Loucy (cell line): ENCODE measurements at regions not wholly inside any gene's neighbourhood (a gene's known extent, or its start where the extent isn't known, plus 50 kb on each side); places are given as distances from the start of the nearest gene placed in this dataset.

Experiments used
- H2AFZ ChIP-seq: fragments of 200-600 bp; sonication (generic); 2 replicates; pipeline ENCODE4 v1.6.0; 2016; ENCODE audit warnings: antibody characterized with exemption, mild to moderate bottlenecking, low read length, moderate library complexity
- H3F3A ChIP-seq: fragments of 200-600 bp; 2 replicates; pipeline ENCODE4 v1.6.0; 2016; ENCODE audit warnings: antibody characterized with exemption, low read depth, mild to moderate bottlenecking
- H3K27me3 ChIP-seq: fragments of 200-600 bp; sonication (generic); 2 replicates; pipeline ENCODE4 v1.6.1; 2014; ENCODE audit warnings: low read length, mild to moderate bottlenecking; ENCODE audit not compliant: insufficient read depth, poor library complexity, severe bottlenecking
- H3K36me3 ChIP-seq: fragments of 200-600 bp; sonication (generic); 2 replicates; pipeline ENCODE4 v1.6.1; 2016; ENCODE audit warnings: low read length; ENCODE audit not compliant: insufficient read depth
- H3K4me1 ChIP-seq: fragments of 200-600 bp; sonication (generic); 2 replicates; pipeline ENCODE4 v1.5.1; 2014; ENCODE audit warnings: low read length, mild to moderate bottlenecking; ENCODE audit not compliant: insufficient read depth, poor library complexity, severe bottlenecking
- H3K4me2 ChIP-seq: fragments of 200-600 bp; sonication (generic); 2 replicates; pipeline ENCODE4 v1.6.0; 2014; ENCODE audit warnings: antibody characterized with exemption, low read length, low read depth, mild to moderate bottlenecking; ENCODE audit not compliant: poor library complexity, severe bottlenecking
- H3K4me3 ChIP-seq: fragments of 200-600 bp; sonication (generic); 2 replicates; pipeline ENCODE4 v1.5.1; 2014; ENCODE audit warnings: low read length, mild to moderate bottlenecking, mixed read lengths; ENCODE audit not compliant: poor library complexity, severe bottlenecking
- H3K79me2 ChIP-seq: fragments of 200-600 bp; sonication (generic); 2 replicates; pipeline ENCODE4 v1.6.1; 2014; ENCODE audit warnings: low read length; ENCODE audit not compliant: insufficient read depth
- H3K9ac ChIP-seq: fragments of 200-600 bp; sonication (generic); 2 replicates; pipeline ENCODE4 v1.6.0; 2014; ENCODE audit warnings: mild to moderate bottlenecking, low read depth, low read length, moderate library complexity; ENCODE audit not compliant: poor library complexity, severe bottlenecking
- H3K9me2 ChIP-seq: fragments of 200-600 bp; sonication (generic); replicated peaks from 2 replicates; pipeline ENCODE4 v1.6.1; 2016; ENCODE audit warnings: low read depth, low read length, mixed read lengths
- H3K9me3 ChIP-seq: fragments of 200-600 bp; sonication (generic); 2 replicates; pipeline ENCODE4 v1.6.1; 2014; ENCODE audit warnings: mild to moderate bottlenecking, antibody characterized with exemption, low read length, low read depth; ENCODE audit not compliant: insufficient read depth
- H4K20me1 ChIP-seq: fragments of 200-600 bp; sonication (generic); 2 replicates; pipeline ENCODE4 v1.6.0; 2014; ENCODE audit warnings: antibody characterized with exemption, low read length, mild to moderate bottlenecking; ENCODE audit not compliant: insufficient read depth, poor library complexity, severe bottlenecking
- CTCF ChIP-seq: fragments of 200-600 bp; sonication (generic); conservative IDR thresholded peaks from 2 replicates; pipeline ENCODE4 v1.5.1; 2014; ENCODE audit warnings: mild to moderate bottlenecking, antibody characterized with exemption, low read length
- EZH2phosphoT487 ChIP-seq: fragments of 200-600 bp; IDR thresholded peaks from 2 replicates; pipeline ENCODE4 v1.6.1; 2018; ENCODE audit warnings: antibody characterized with exemption, mild to moderate bottlenecking, moderate library complexity, borderline replicate concordance

DNA sequence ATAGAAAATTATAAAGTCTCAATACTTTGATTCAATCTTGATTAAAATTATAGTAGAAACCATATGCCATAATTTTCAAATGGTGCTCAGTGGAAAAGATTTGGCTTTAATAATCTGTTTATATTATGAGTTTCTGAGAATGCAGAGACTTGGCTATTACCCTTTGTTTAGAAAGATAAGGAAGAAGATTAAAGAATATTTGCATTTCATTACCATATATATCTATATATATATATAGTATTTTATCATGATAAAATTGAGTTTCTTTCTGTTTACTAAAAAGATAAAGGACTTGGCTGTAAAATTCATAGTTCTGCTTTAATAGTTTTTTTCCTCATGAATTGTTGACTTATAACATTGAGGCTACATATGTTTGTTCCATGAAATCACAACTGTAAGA is 679.3 kb upstream of the MAP3K7 start:
- Histone ChIP-seq H3K9me2 (no peaks in the 10 kb centered on the region), H3K4me2 (no peak overlapping the region), H3K79me2 (no peaks in the 10 kb centered on the region), H3K9ac (no peak overlapping the region), H3K27me3 (no peaks in the 10 kb centered on the region), H3K9me3 (peaks cover 4% of the 10 kb centered on the region; the same call in 1 of the 2 replicates), H3K4me3 (no peak overlapping the region), H4K20me1 (no peaks in the 10 kb centered on the region), H2AFZ (no peak overlapping the region), H3F3A (no peaks in the 10 kb centered on the region), H3K4me1 (no peaks in the 10 kb centered on the region), H3K36me3 (no peaks in the 10 kb centered on the region)
- TF ChIP-seq CTCF (no peak), EZH2phosphoT487 (no peak)

DNA sequence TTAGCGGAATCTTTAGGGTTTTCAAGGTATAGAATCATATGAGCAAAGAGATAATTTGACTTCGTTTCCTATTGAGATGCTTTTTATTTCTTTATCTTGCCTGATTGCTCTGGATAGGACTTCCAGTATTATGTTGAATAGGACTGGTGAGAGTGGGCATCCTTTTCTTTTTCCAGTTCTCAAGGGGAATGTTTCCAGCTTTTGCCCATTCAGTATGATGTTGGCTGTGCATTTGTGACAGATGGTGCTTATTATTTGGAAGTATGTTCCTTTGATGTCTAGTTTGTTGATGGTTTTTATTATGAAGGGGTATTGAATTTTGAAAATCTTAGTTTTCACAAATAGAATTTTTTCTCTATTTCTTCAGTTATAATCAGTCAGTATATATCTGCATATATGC is 656.6 kb upstream of the MAP3K7 start:
- TF ChIP-seq EZH2phosphoT487 (no peak), CTCF (no peak)
- no peaks in the 10 kb centered on the region for H3K9me2 ChIP-seq

DNA sequence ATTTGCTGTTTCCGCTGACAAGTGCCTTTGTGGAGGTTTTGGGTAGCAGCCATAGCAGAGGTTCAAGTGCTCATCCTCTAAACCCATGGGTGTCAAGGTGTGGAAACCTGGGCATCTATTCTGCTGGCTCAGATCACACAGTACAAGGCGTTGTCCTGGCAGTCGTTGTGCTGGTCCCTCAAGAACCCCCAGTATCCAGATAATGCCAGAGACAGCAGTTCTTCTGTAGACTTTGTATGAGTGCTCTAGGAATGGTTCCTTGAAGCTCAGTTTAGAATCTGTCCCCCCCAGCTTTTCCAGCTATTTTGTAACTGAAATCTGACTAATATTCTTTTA is 655.7 kb upstream of the MAP3K7 start:
- Histone ChIP-seq H3K79me2 (no peaks in the 10 kb centered on the region), H3K36me3 (no peaks in the 10 kb centered on the region), H3K4me1 (no peaks in the 10 kb centered on the region), H3K4me3 (no peak overlapping the region), H3F3A (no peaks in the 10 kb centered on the region), H2AFZ (no peak overlapping the region), H3K9me3 (no peaks in the 10 kb centered on the region), H3K4me2 (no peak overlapping the region), H3K9me2 (no peaks in the 10 kb centered on the region), H3K27me3 (no peaks in the 10 kb centered on the region), H4K20me1 (no peaks in the 10 kb centered on the region), H3K9ac (no peak overlapping the region)
- TF ChIP-seq CTCF: no peak
- no peak for TF ChIP-seq EZH2phosphoT487

More for the DNA sequence above, 656.6 kb upstream of the MAP3K7 start:
- Histone ChIP-seq H3K36me3 (no peaks in the 10 kb centered on the region), H3K4me1 (no peaks in the 10 kb centered on the region), H3K9ac (no peak overlapping the region), H3K79me2 (no peaks in the 10 kb centered on the region), H3K9me3 (no peaks in the 10 kb centered on the region), H3K27me3 (no peaks in the 10 kb centered on the region), H4K20me1 (no peaks in the 10 kb centered on the region), H3F3A (no peaks in the 10 kb centered on the region), H3K4me2 (no peak overlapping the region), H3K4me3 (no peak overlapping the region), H2AFZ (no peak overlapping the region)
